NCI-H2196 treated with DMSO at 0.1 percent for 48 hours (cell line): ENCODE measurements at regions not wholly inside any gene's neighbourhood (a gene's known extent, or its start where the extent isn't known, plus 50 kb on each side); places are given as distances from the start of the nearest gene placed in this dataset.

Experiments used
- DNase-seq: peaks from one replicate; lab custom pipeline; 2025; ENCODE audit not compliant: unreplicated experiment; lab: John Stamatoyannopoulos, UW

GRCh38 chr22:27507935-27508526 lies 293.5 kb downstream of the MN1 start:
- DNase-seq: no peak

- no peak for DNase-seq
Measured at GRCh38 chr22:27509132-27509920, 292.2 kb downstream of the MN1 start.

GRCh38 chr22:27510024-27510423 lies 291.5 kb downstream of the MN1 start:
- DNase-seq: no peak

GRCh38 chr22:27512283-27512761 lies 289.2 kb downstream of the MN1 start:
- no peak for DNase-seq

- no peak for DNase-seq
Measured at GRCh38 chr22:27513021-27513420, 288.5 kb downstream of the MN1 start.

- DNase-seq: no peak
Measured at GRCh38 chr22:27514601-27515523, 286.7 kb downstream of the MN1 start.

GRCh38 chr22:27517361-27518155 lies 284.0 kb downstream of the MN1 start:
- no peak for DNase-seq

- DNase-seq: no peak
Measured at GRCh38 chr22:27518531-27519340, 282.8 kb downstream of the MN1 start.

GRCh38 chr22:27523711-27524110 lies 277.8 kb downstream of the MN1 start:
- DNase-seq: no peak

GRCh38 chr22:27525711-27526110 lies 275.8 kb downstream of the MN1 start:
- DNase-seq: no peak

- no peak for DNase-seq
Measured at GRCh38 chr22:27526901-27527300, 274.7 kb downstream of the MN1 start.

GRCh38 chr22:27531782-27532530 lies 269.6 kb downstream of the MN1 start:
- no peak for DNase-seq

GRCh38 chr22:27533105-27533745 lies 268.3 kb downstream of the MN1 start:
- no peak for DNase-seq

GRCh38 chr22:27534720-27535125 lies 266.8 kb downstream of the MN1 start:
- DNase-seq: no peak

- DNase-seq: no peak
Measured at GRCh38 chr22:27535452-27535851, 266.1 kb downstream of the MN1 start.

- DNase-seq: no peak
Measured at GRCh38 chr22:27537501-27537900, 264.1 kb downstream of the MN1 start.

GRCh38 chr22:27538666-27539065 lies 262.9 kb downstream of the MN1 start:
- DNase-seq: no peak

GRCh38 chr22:27540247-27540646 lies 261.3 kb downstream of the MN1 start:
- no peak for DNase-seq
